ENCODE measurements at regions not wholly inside any gene's neighbourhood (a gene's known extent, or its start where the extent isn't known, plus 50 kb on each side); places are given as distances from the start of the nearest gene placed in this dataset.

GRCh38 chr1:55938861-55939260, 640.5 kb downstream of the PLPP3 start:
- no TSS peak for BruUV-seq (replicated peaks)
- ChIA-PET POLR2A (no interaction called here), CTCF (ENCODE audit: low intra/inter-chr PET ratio, low total read pairs) (no interaction called here)
- ATAC-seq (no peak), DNase-seq (ENCODE audit: low spot score) (no peak), FAIRE-seq (no peak)
- Histone ChIP-seq H3K27ac (ENCODE audit: extremely low read length, insufficient read depth, low read length) (no peak overlapping the region), H3K36me3 (replicated peaks in 1 of 2; ENCODE audit: control insufficient read depth in 1 of 2, insufficient read depth in 2 of 2, low read length in 2 of 2) (no peaks in the 10 kb centered on the region), H3K4me3 (replicated peaks in 1 of 3; ENCODE audit: insufficient read depth in 1 of 3, low read depth in 2 of 3, low read length in 3 of 3) (no peak overlapping the region), H3K4me1 (ENCODE audit: insufficient read depth, low read length) (no peaks in the 10 kb centered on the region), H3K27me3 (ENCODE audit: control insufficient read depth in 1 of 2, insufficient read depth in 2 of 2, low read length in 2 of 2) (no peaks in the 10 kb centered on the region; a peak in 1 of 5 replicates), H3K79me2 (ENCODE audit: insufficient read depth, low read length) (no peaks in the 10 kb centered on the region), H4K20me1 (ENCODE audit: insufficient read depth, low read length) (no peaks in the 10 kb centered on the region), H3K9ac (ENCODE audit: insufficient read depth, low read depth, low read length) (no peak overlapping the region), H3K9me3 (ENCODE audit: low read length) (no peaks in the 10 kb centered on the region), H2AFZ (ENCODE audit: low read length) (no peak overlapping the region), H3K4me2 (ENCODE audit: low read depth, low read length) (no peak overlapping the region)
- intact Hi-C loops (cut with micrococcal nuclease; ENCODE audit: unreplicated experiment) (no loop called here), in situ Hi-C loops (cut with HindIII; ENCODE audit: extremely low pct_ligation_motif_present, low pct_unique_long_range_greater_than_20kb) (no loop called here)
- no peak for TF ChIP-seq SRSF9 (IDR thresholded peaks at IDR 0.05; ENCODE audit: borderline replicate concordance, insufficient read depth, low read depth, low read length, poor library complexity, severe bottlenecking)
- 14% methylated on average over 6 of the region's 6 CpGs for WGBS (ENCODE audit: low lambda C conversion rate)

DNA sequence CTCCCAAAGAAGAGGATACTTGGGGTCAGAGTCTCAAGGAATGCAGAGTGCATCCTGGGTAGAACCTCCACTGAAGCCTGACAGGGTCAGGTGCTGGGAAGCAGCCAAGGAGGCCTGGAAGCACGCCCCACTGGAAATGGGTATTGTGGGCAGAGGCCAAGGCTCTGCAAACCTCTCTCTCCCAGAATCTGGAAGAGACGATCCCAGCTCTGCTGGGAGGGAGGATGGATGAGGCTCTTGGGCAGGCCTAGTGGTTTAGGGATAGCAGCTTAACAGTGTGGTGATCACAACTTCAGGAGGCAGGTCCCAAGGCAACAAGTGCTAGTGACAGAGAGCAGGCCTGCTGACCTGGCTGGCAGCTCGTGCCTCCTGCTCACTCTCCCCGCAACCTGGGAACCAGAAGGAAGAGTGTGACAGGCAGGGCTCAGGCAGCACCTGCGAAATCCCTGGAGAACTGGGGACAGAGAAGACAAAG, 641.0 kb downstream of the PLPP3 start:
- H4K20me1 ChIP-seq (ENCODE audit: insufficient read depth, low read length), result no peaks in the 10 kb centered on the region
- no peak for FAIRE-seq
- ChIA-PET CTCF (ENCODE audit: low intra/inter-chr PET ratio, low total read pairs) (no interaction called here), POLR2A (no interaction called here)
- no peaks in the 10 kb centered on the region for H3K9me3 ChIP-seq (ENCODE audit: low read length)
- DNase-seq (ENCODE audit: low spot score), result no peak
- H3K27ac ChIP-seq (ENCODE audit: extremely low read length, insufficient read depth, low read length), result no peak overlapping the region
- H3K4me1 ChIP-seq (ENCODE audit: insufficient read depth, low read length), result no peaks in the 10 kb centered on the region
- H3K9ac ChIP-seq (ENCODE audit: insufficient read depth, low read depth, low read length), result no peak overlapping the region
- H3K4me3 ChIP-seq (replicated peaks in 1 of 3; ENCODE audit: insufficient read depth in 1 of 3, low read depth in 2 of 3, low read length in 3 of 3), result no peak overlapping the region
- no peak overlapping the region for H2AFZ ChIP-seq (ENCODE audit: low read length)
- in situ Hi-C loops (cut with HindIII; ENCODE audit: extremely low pct_ligation_motif_present, low pct_unique_long_range_greater_than_20kb) (no loop called here), intact Hi-C loops (cut with micrococcal nuclease; ENCODE audit: unreplicated experiment) (no loop called here)
- no peaks in the 10 kb centered on the region for H3K79me2 ChIP-seq (ENCODE audit: insufficient read depth, low read length)
- H3K36me3 ChIP-seq (replicated peaks in 1 of 2; ENCODE audit: control insufficient read depth in 1 of 2, insufficient read depth in 2 of 2, low read length in 2 of 2), result no peaks in the 10 kb centered on the region
- no peak for ATAC-seq
- H3K27me3 ChIP-seq (ENCODE audit: control insufficient read depth in 1 of 2, insufficient read depth in 2 of 2, low read length in 2 of 2), result no peaks in the 10 kb centered on the region; a peak in 1 of 5 replicates
- H3K4me2 ChIP-seq (ENCODE audit: low read depth, low read length), result no peak overlapping the region
- no peak for TF ChIP-seq ZNF234 (CRISPR knock-in tag; conservative IDR thresholded peaks at IDR 0.05)
- no peak for TF ChIP-seq ZNF354B (CRISPR knock-in tag; IDR thresholded peaks at IDR 0.05)
- no peak for TF ChIP-seq RARA (CRISPR knock-in tag; IDR thresholded peaks at IDR 0.05)
- WGBS (ENCODE audit: low lambda C conversion rate), result 8% methylated on average over 2 of the region's 5 CpGs
- no TSS peak for BruUV-seq (replicated peaks)
